GM18951 (cell line): ENCODE measurements at regions not wholly inside any gene's neighbourhood (a gene's known extent, or its start where the extent isn't known, plus 50 kb on each side); places are given as distances from the start of the nearest gene placed in this dataset.

ENCODE experiments used
- POLR2A ChIP-seq: IDR thresholded peaks from 4 replicates; pipeline ENCODE4 v1.6.1; 2011; ENCODE audit warnings: mild to moderate bottlenecking; ENCODE audit not compliant: insufficient read length, insufficient read depth; ENCODE audit errors: extremely low read depth
- in situ Hi-C: fragments of 300-500 bp; cut with MboI; formaldehyde crosslinking; loops from one replicate; pipeline ENCODE4 v1.12.0; 2022; ENCODE audit warnings: low sequenced_read_pairs, mixed read lengths, inconsistent platforms; ENCODE audit not compliant: unreplicated experiment

GRCh38 chr10:90470966-90471365, 386.9 kb downstream of the HTR7 start:
- TF ChIP-seq POLR2A: no peak
- in situ Hi-C loops: no loop called here

- TF ChIP-seq POLR2A: no peak
- in situ Hi-C loops: no loop called here
These were observed 377.4 kb downstream of the HTR7 start for GRCh38 chr10:90480466-90480865.

GRCh38 chr10:90481326-90481923, 376.4 kb downstream of the HTR7 start:
- in situ Hi-C loops: no loop called here
- TF ChIP-seq POLR2A: no peak

- TF ChIP-seq POLR2A: no peak
- in situ Hi-C loops: no loop called here
These were observed 373.3 kb downstream of the HTR7 start for GRCh38 chr10:90484518-90484917.

GRCh38 chr10:90494183-90494582, 363.7 kb downstream of the HTR7 start:
- no peak for TF ChIP-seq POLR2A
- in situ Hi-C loops: no loop called here

- TF ChIP-seq POLR2A: no peak
- in situ Hi-C loops: no loop called here
These were observed 353.7 kb downstream of the HTR7 start for GRCh38 chr10:90504172-90504571.

GRCh38 chr10:90526721-90527120, 331.1 kb downstream of the HTR7 start:
- no peak for TF ChIP-seq POLR2A
- in situ Hi-C loops: no loop called here

- no peak for TF ChIP-seq POLR2A
- in situ Hi-C loops: no loop called here
These were observed 327.3 kb downstream of the HTR7 start for GRCh38 chr10:90530521-90530920.

- in situ Hi-C loops: no loop called here
- no peak for TF ChIP-seq POLR2A
These were observed 300.5 kb downstream of the HTR7 start for GRCh38 chr10:90557385-90557784.

- in situ Hi-C loops: no loop called here
- no peak for TF ChIP-seq POLR2A
These were observed 297.5 kb downstream of the HTR7 start for GRCh38 chr10:90560331-90560730.

GRCh38 chr10:90561666-90562065, 296.2 kb downstream of the HTR7 start:
- in situ Hi-C loops: no loop called here
- no peak for TF ChIP-seq POLR2A

- in situ Hi-C loops: no loop called here
- TF ChIP-seq POLR2A: no peak
These were observed 286.2 kb downstream of the HTR7 start for GRCh38 chr10:90571481-90572258.

- in situ Hi-C loops: loop anchor here (25.0 kb wide), 1 partner anchor 788 kb away; no protein-coding TSS in a partner anchor
- TF ChIP-seq POLR2A: no peak
These were observed 282.7 kb downstream of the HTR7 start for GRCh38 chr10:90575125-90575524.

GRCh38 chr10:90577569-90577968, 280.3 kb downstream of the HTR7 start:
- in situ Hi-C loops: loop anchor here (25.0 kb wide), 1 partner anchor 790 kb away; no protein-coding TSS in a partner anchor
- TF ChIP-seq POLR2A: no peak
